Breast epithelium (tissue), 3 donors: ENCODE measurements at regions not wholly inside any gene's neighbourhood (a gene's known extent, or its start where the extent isn't known, plus 50 kb on each side); places are given as distances from the start of the nearest gene placed in this dataset.

Experiments
- POLR2AphosphoS5 ChIP-seq, 3 donors: sonication (generic); formaldehyde crosslinking; IDR thresholded peaks; one replicate each; pipeline ENCODE4 v1.6.1; 2017; ENCODE audit warnings: antibody characterized with exemption in 3 of 3
- TF ChIP-seq, protein P1 (sequence below), 3 donors: fragments of 450-650 bp; IDR thresholded peaks; one replicate each; pipeline ENCODE4 v1.5.1; 2016 to 2017; ENCODE audit warnings: antibody characterized with exemption in 3 of 3, mild to moderate bottlenecking in 3 of 3, moderate library complexity in 3 of 3

DNA sequence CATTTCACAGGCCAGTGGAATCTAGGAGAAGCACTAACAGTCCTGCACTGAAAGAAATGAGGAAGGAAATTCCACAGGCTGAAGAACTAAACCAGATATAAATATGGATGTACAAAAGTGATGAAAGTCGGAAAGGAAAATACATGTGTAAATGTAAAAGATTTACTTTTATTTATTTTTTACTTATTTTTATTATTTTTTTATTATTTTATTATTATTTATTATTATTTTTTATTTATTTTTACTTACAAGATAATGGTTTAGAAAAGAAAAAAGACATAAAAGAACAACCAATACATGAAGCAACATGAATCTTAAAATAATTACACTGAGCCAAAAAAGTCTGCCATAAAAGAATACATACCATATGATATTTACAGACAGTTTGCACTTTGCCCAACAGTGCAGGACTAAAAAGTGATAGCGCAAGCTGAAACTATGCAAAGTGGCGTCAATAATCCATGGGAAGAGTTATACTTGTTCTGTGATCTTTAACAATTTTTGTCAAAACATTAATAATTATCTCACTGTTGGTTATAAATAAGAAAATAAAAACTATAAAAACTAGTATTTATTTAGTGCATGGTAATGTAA is 317.8 kb upstream of the MKI67 start:
- TF ChIP-seq POLR2AphosphoS5 (IDR thresholded peaks at IDR 0.05): no peak
- TF ChIP-seq, protein P1, sequence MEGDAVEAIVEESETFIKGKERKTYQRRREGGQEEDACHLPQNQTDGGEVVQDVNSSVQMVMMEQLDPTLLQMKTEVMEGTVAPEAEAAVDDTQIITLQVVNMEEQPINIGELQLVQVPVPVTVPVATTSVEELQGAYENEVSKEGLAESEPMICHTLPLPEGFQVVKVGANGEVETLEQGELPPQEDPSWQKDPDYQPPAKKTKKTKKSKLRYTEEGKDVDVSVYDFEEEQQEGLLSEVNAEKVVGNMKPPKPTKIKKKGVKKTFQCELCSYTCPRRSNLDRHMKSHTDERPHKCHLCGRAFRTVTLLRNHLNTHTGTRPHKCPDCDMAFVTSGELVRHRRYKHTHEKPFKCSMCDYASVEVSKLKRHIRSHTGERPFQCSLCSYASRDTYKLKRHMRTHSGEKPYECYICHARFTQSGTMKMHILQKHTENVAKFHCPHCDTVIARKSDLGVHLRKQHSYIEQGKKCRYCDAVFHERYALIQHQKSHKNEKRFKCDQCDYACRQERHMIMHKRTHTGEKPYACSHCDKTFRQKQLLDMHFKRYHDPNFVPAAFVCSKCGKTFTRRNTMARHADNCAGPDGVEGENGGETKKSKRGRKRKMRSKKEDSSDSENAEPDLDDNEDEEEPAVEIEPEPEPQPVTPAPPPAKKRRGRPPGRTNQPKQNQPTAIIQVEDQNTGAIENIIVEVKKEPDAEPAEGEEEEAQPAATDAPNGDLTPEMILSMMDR (IDR thresholded peaks at IDR 0.05): no peak
